ENCODE measurements at regions not wholly inside any gene's neighbourhood (a gene's known extent, or its start where the extent isn't known, plus 50 kb on each side); places are given as distances from the start of the nearest gene placed in this dataset.

DNA sequence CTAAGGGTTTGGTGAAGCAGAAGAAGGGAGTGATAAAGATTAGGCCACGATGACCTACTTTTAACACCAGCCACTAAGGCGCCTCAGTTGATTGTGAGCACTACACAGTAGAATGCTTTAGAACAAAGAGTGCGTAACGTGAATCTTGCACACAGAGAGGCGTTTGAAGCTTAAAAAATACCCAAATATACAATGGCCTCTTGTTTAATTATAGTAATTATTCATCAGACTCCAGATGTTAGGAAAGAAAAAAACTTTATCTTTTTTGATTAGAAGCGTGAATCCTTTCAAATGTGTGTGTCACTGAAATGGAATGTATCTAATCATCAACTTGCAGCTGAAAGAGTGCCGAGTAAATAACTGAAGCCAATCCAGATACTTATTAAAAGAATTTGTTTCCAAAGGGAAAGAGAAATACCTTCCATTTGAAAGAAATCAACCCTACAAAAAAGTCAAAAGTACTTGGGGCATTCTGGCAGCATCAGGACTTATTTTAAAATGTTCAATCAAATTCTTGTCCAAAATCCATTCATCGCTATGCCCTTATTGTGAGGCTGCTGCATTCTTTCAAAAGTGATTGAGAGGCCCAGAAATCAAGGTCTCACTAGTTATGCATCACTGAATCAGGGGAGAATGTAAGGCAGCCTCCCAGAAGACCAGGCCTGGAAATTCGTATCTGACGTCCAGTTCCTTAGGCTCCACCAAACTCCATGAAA is 337.5 kb downstream of the ZNF608 start:
- no peaks in the 10 kb centered on the region for H3K36me3 ChIP-seq
- H3K4me1 ChIP-seq = peaks cover 0 to 15% (median 5%) of the 10 kb centered on the region in 6 donors
- H3K4me3 ChIP-seq = no peak overlapping the region
- H3K27me3 ChIP-seq (replicated peaks in 1 of 7) = no peaks in the 10 kb centered on the region
- no peak overlapping the region for H3K27ac ChIP-seq
- intact Hi-C loops (cut with DNase I; ENCODE audit: low total_unique reads) = no loop called here
- TF ChIP-seq, protein P1, sequence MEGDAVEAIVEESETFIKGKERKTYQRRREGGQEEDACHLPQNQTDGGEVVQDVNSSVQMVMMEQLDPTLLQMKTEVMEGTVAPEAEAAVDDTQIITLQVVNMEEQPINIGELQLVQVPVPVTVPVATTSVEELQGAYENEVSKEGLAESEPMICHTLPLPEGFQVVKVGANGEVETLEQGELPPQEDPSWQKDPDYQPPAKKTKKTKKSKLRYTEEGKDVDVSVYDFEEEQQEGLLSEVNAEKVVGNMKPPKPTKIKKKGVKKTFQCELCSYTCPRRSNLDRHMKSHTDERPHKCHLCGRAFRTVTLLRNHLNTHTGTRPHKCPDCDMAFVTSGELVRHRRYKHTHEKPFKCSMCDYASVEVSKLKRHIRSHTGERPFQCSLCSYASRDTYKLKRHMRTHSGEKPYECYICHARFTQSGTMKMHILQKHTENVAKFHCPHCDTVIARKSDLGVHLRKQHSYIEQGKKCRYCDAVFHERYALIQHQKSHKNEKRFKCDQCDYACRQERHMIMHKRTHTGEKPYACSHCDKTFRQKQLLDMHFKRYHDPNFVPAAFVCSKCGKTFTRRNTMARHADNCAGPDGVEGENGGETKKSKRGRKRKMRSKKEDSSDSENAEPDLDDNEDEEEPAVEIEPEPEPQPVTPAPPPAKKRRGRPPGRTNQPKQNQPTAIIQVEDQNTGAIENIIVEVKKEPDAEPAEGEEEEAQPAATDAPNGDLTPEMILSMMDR (IDR thresholded peaks at IDR 0.05 in 8 of 11, conservative IDR thresholded peaks at IDR 0.05 in 3 of 11) = no peak
- TF ChIP-seq POLR2A (IDR thresholded peaks at IDR 0.05) (no peak), POLR2AphosphoS5 (IDR thresholded peaks at IDR 0.05) (no peak)
- 72 to 90% (median 82%) methylated on average over 10 of the region's 10 CpGs for WGBS, 5 donors
- DNase-seq = no peak
- H3K9me3 ChIP-seq = peaks cover 0 to 8% (median 0%) of the 10 kb centered on the region in 8 donors

DNA sequence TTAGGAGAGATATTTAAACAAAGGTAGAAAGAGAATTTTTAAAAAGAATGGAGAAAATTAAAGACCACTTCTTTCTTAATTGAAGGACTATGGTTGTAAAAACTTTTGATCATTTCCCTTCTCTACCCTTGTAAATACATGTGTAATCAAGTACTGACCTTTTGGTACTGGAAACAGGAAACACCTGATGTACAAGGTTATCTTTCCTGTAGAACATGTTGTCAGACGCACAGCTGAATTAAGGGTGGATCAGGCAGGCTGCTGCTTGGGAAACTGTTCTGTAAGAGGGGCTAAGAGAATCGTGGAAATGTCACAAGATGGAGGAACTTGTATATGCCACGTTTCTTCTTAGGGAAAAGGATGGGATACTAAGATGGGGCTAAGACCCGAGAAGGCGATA is 341.6 kb downstream of the ZNF608 start:
- Histone ChIP-seq H3K9me3 (no peaks in the 10 kb centered on the region), H3K27me3 (replicated peaks in 1 of 7) (no peaks in the 10 kb centered on the region), H3K27ac (peak overlapping the region in 1 of 8 donors; percentile 2), H3K4me3 (no peak overlapping the region), H3K4me1 (peaks cover 0 to 10% (median 0%) of the 10 kb centered on the region in 6 donors), H3K36me3 (no peaks in the 10 kb centered on the region)
- intact Hi-C loops (cut with DNase I; ENCODE audit: low total_unique reads) = no loop called here
- 58 to 75% (median 69%) methylated on average over 5 of the region's 5 CpGs for WGBS, 5 donors
- TF ChIP-seq POLR2AphosphoS5 (IDR thresholded peaks at IDR 0.05) (no peak), POLR2A (IDR thresholded peaks at IDR 0.05) (no peak)
- TF ChIP-seq, protein P1 (IDR thresholded peaks at IDR 0.05 in 8 of 11, conservative IDR thresholded peaks at IDR 0.05 in 3 of 11) = no peak
- no peak for DNase-seq

DNA sequence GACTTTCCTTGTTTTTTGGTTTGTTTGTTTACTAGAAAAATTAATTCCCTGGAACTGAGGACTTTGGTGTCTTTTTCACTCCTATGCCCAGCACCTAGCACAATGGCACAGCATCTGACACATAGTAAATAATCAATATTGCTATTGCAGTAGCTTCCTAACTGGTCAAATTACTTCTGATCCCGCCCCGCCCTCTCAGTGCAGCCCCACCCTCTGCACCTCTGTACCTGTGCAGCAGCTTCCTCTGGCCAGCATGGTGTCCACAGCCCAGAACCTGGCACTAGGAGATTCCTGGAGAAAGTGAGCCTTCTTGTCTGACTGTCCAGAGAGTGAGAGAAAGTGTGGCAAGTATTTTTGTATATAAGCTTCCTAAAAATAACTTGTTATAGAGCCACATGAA is 343.2 kb downstream of the ZNF608 start:
- no peak overlapping the region for H3K27ac ChIP-seq
- H3K36me3 ChIP-seq = no peaks in the 10 kb centered on the region
- TF ChIP-seq POLR2A (IDR thresholded peaks at IDR 0.05) (no peak), POLR2AphosphoS5 (IDR thresholded peaks at IDR 0.05) (no peak)
- TF ChIP-seq, protein P1 (IDR thresholded peaks at IDR 0.05 in 8 of 11, conservative IDR thresholded peaks at IDR 0.05 in 3 of 11) = no peak
- no peaks in the 10 kb centered on the region for H3K27me3 ChIP-seq (replicated peaks in 1 of 7)
- H3K4me3 ChIP-seq = no peak overlapping the region
- peaks cover 0 to 10% (median 0%) of the 10 kb centered on the region in 6 donors for H3K4me1 ChIP-seq
- intact Hi-C loops (cut with DNase I; ENCODE audit: low total_unique reads) = no loop called here
- no peak for DNase-seq
- WGBS, 5 donors = 91 to 100% (median 96%) methylated on average over 2 of the region's 2 CpGs
- no peaks in the 10 kb centered on the region for H3K9me3 ChIP-seq

DNA sequence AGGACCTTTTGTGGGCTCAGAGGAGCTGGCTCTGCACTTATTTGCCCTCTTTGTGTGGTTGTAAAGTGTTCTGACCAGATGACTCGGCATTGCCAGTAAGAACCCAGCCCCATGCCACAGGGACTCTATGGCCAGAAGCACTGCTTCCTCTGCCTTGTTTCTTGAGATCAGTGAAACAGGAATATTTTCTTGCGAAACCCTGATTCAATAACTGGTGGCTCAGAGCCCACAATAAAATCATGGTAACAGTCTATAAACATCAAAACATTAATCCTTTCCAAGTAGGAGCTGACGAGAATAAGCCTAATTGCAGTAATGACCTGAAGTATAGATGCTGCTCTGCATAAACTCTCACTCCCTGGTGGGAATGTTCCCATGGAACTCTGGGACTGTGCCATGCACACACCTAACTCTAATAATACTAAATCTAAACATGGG is 344.3 kb downstream of the ZNF608 start:
- no peak for DNase-seq
- Histone ChIP-seq H3K36me3 (no peaks in the 10 kb centered on the region), H3K4me3 (no peak overlapping the region), H3K27ac (no peak overlapping the region), H3K4me1 (peaks cover 0 to 10% (median 0%) of the 10 kb centered on the region in 6 donors), H3K9me3 (no peaks in the 10 kb centered on the region), H3K27me3 (replicated peaks in 1 of 7) (no peaks in the 10 kb centered on the region)
- TF ChIP-seq, protein P1 (IDR thresholded peaks at IDR 0.05 in 8 of 11, conservative IDR thresholded peaks at IDR 0.05 in 3 of 11) = no peak
- TF ChIP-seq POLR2A (IDR thresholded peaks at IDR 0.05) (no peak), POLR2AphosphoS5 (IDR thresholded peaks at IDR 0.05) (no peak)
- intact Hi-C loops (cut with DNase I; ENCODE audit: low total_unique reads) = no loop called here
- WGBS, 5 donors = 56 to 82% (median 64%) methylated on average over 3 of the region's 3 CpGs

All from spleen (tissue), 11 donors.